Adrenal gland (tissue), 5 donors: ENCODE measurements at regions not wholly inside any gene's neighbourhood (a gene's known extent, or its start where the extent isn't known, plus 50 kb on each side); places are given as distances from the start of the nearest gene placed in this dataset.

Experiments
- CTCF ChIP-seq, 6 experiments: fragments of 450-650 bp in 4 of 6; fragments of 200-600 bp in 2 of 6; sonication (generic) in 1 of 6; IDR thresholded peaks; 1 replicate in 5 of 6; 2 replicates in 1 of 6; pipeline versions ENCODE4 v1.5.1 to v1.8.0; 2016 to 2021; ENCODE audit warnings: antibody characterized with exemption in 6 of 6, mild to moderate bottlenecking in 2 of 6, moderate library complexity in 1 of 6
- POLR2A ChIP-seq, 2 donors: fragments of 450-650 bp; IDR thresholded peaks; one replicate each; pipeline ENCODE4 v1.6.1; 2017; ENCODE audit warnings: antibody characterized with exemption in 2 of 2, mild to moderate bottlenecking in 2 of 2, moderate library complexity in 1 of 2
- donor health status: DM: no; HTN: no; CAD: no.

GRCh38 chr5:105885266-105885665 is 1785.5 kb downstream of the EFNA5 start:
- TF ChIP-seq POLR2A (IDR thresholded peaks at IDR 0.05) (no peak), CTCF (IDR thresholded peaks at IDR 0.05) (no peak)
